HepG2 (cell line): ENCODE measurements at regions not wholly inside any gene's neighbourhood (a gene's known extent, or its start where the extent isn't known, plus 50 kb on each side); places are given as distances from the start of the nearest gene placed in this dataset.

ENCODE experiments used
- ATAC-seq: fragments of 200-7000 bp; cut with Tn5 transposase; 3 replicates; pipeline ENCODE4 v1.9.1; 2020; ENCODE audit warnings: mild to moderate bottlenecking, moderate library complexity
- BruUV-seq: library from RNA; stranded (reverse); fragments of 400-500 nt; replicated peaks from 2 replicates; lab custom pipeline; 2021; lab: Mats Ljungman, UMichigan
- CTCF ChIA-PET: fragments of 300-600 bp; formaldehyde crosslinking; extraction: SDS; loops from one replicate; lab custom pipeline; 2021; ENCODE audit warnings: low total read pairs, inconsistent platforms, low intra/inter-chr PET ratio; lab: Yijun Ruan, JAX
- POLR2A ChIA-PET: fragments of 350-600 bp; sonication (Branson Sonifier 250); formaldehyde crosslinking; loops from one replicate; lab custom pipeline; 2020; ENCODE audit warnings: antibody characterized with exemption, inconsistent platforms; lab: Yijun Ruan, JAX
- DNase-seq: peaks from one replicate; pipeline ENCODE4 v3.0.0-alpha.2; 2015; ENCODE audit warnings: low spot score
- FAIRE-seq: peaks from 3 replicates; lab custom pipeline; 2011; peaks lifted over from hg19 to GRCh38; lab: Jason Lieb, UNC
- H2AFZ ChIP-seq: one replicate; pipeline ENCODE4 v1.6.1; 2011; ENCODE audit warnings: low read length, inconsistent platforms
- H3K27ac ChIP-seq: fragments of 300-600 bp; 3 replicates; pipeline ENCODE4 v1.8.0; 2011; ENCODE audit warnings: mixed run types, mild to moderate bottlenecking, mixed read lengths, low read length, inconsistent platforms; ENCODE audit not compliant: insufficient read depth; ENCODE audit errors: extremely low read length
- H3K27me3 ChIP-seq, 2 experiments: fragments of 200-600 bp in 1 of 2; 2 replicates in 1 of 2; 3 replicates in 1 of 2; pipeline versions ENCODE4 v1.6.0 to v1.8.0; 2011; ENCODE audit warnings: low read length in 2 of 2, mild to moderate bottlenecking in 2 of 2, moderate library complexity in 2 of 2, inconsistent platforms in 1 of 2; ENCODE audit not compliant: insufficient read depth in 2 of 2, control insufficient read depth in 1 of 2
- H3K36me3 ChIP-seq, 2 experiments: fragments of 200-600 bp in 1 of 2; replicated peaks in 1 of 2; 2 replicates in 1 of 2; 3 replicates in 1 of 2; pipeline versions ENCODE4 v1.5.1 to v1.8.0; 2011; ENCODE audit warnings: low read length in 2 of 2, inconsistent platforms in 1 of 2; ENCODE audit not compliant: insufficient read depth in 2 of 2, control insufficient read depth in 1 of 2
- H3K4me1 ChIP-seq: 2 replicates; pipeline ENCODE4 v1.5.1; 2012; ENCODE audit warnings: low read length, inconsistent platforms; ENCODE audit not compliant: insufficient read depth
- H3K4me2 ChIP-seq: 2 replicates; pipeline ENCODE4 v1.6.0; 2011; ENCODE audit warnings: low read depth, low read length, inconsistent platforms
- H3K4me3 ChIP-seq, 3 experiments: fragments of 200-600 bp in 1 of 3; sonication (generic), shearing (Covaris generic) in 1 of 3; replicated peaks in 1 of 3; 2 replicates each; pipeline ENCODE4 v1.5.1; 2011 to 2016; ENCODE audit warnings: low read length in 3 of 3, inconsistent platforms in 2 of 3, low read depth in 2 of 3, mild to moderate bottlenecking in 2 of 3, control low read depth in 1 of 3, mixed read lengths in 1 of 3; ENCODE audit not compliant: insufficient read depth in 1 of 3
- H3K79me2 ChIP-seq: one replicate; pipeline ENCODE4 v1.6.1; 2011; ENCODE audit warnings: low read length, inconsistent platforms; ENCODE audit not compliant: insufficient read depth
- H3K9ac ChIP-seq: 2 replicates; pipeline ENCODE4 v1.6.0; 2011; ENCODE audit warnings: mild to moderate bottlenecking, low read depth, low read length, inconsistent platforms; ENCODE audit not compliant: insufficient read depth
- H3K9me3 ChIP-seq: 2 replicates; pipeline ENCODE4 v1.5.1; 2012; ENCODE audit warnings: mild to moderate bottlenecking, low read length
- H4K20me1 ChIP-seq: 2 replicates; pipeline ENCODE4 v1.6.0; 2011; ENCODE audit warnings: inconsistent platforms, mild to moderate bottlenecking, low read length, moderate library complexity; ENCODE audit not compliant: insufficient read depth
- CEBPG ChIP-seq: IDR thresholded peaks from 2 replicates; pipeline ENCODE4 v1.6.1; 2016
- FOXO4 ChIP-seq: sonication (generic); formaldehyde crosslinking; conservative IDR thresholded peaks from 2 replicates; pipeline ENCODE4 v1.8.1; 2023; ENCODE audit warnings: missing genetic modification reagents
- IRX3 ChIP-seq: sonication (generic); formaldehyde crosslinking; IDR thresholded peaks from 2 replicates; pipeline ENCODE4 v1.8.1; 2023; ENCODE audit warnings: mild to moderate bottlenecking, low read depth, missing genetic modification reagents, borderline replicate concordance
- PAXIP1 ChIP-seq: sonication (generic); formaldehyde crosslinking; conservative IDR thresholded peaks from 2 replicates; pipeline ENCODE4 v1.4.0; 2020; ENCODE audit warnings: mild to moderate bottlenecking, missing genetic modification reagents, moderate library complexity
- RFXAP ChIP-seq: sonication (generic); formaldehyde crosslinking; IDR thresholded peaks from 2 replicates; pipeline ENCODE4 v1.4.0; 2020; ENCODE audit warnings: missing genetic modification reagents, borderline replicate concordance
- SOX13 ChIP-seq, 3 experiments: fragments of 450-650 bp in 1 of 3; sonication (generic) in 1 of 3; formaldehyde crosslinking in 1 of 3; IDR thresholded peaks in 2 of 3; conservative IDR thresholded peaks in 1 of 3; 2 replicates each; pipeline versions ENCODE4 v1.5.0 to v1.6.1; 2016 to 2020; ENCODE audit warnings: antibody characterized with exemption in 1 of 3, mild to moderate bottlenecking in 1 of 3, missing compliant biosample characterization in 1 of 3, missing genetic modification reagents in 1 of 3, moderate library complexity in 1 of 3
- ZC3H4 ChIP-seq: sonication (generic); formaldehyde crosslinking; IDR thresholded peaks from 2 replicates; pipeline ENCODE4 v1.4.0; 2020; ENCODE audit warnings: missing genetic modification reagents, borderline replicate concordance
- ZNF281 ChIP-seq: sonication (generic); formaldehyde crosslinking; IDR thresholded peaks from 2 replicates; pipeline ENCODE4 v1.4.0; 2020; ENCODE audit warnings: missing genetic modification reagents, borderline replicate concordance
- WGBS: methylation state at CpG from one replicate; pipeline ENCODE4 v1.1.6; 2017; ENCODE audit warnings: low lambda C conversion rate; 5-methylcytosine and 5-hydroxymethylcytosine counted together
- in situ Hi-C: cut with HindIII; loops from 2 replicates; pipeline ENCODE4 v1.10.0; 2017; ENCODE audit warnings: low pct_unique_long_range_greater_than_20kb; ENCODE audit not compliant: extremely low pct_ligation_motif_present
- intact Hi-C: fragments of 100-400 bp; cut with micrococcal nuclease; formaldehyde crosslinking; loops from one replicate; pipeline ENCODE4 v1.10.0; 2022; ENCODE audit not compliant: unreplicated experiment

GRCh38 chr5:96331681-96332361, 101.2 kb downstream of the PCSK1 start (continued):
- TF ChIP-seq PAXIP1 (peak; percentile 56), IRX3 (no peak), RFXAP (CRISPR knock-in tag) (no peak), SOX13 (IDR thresholded peaks at IDR 0.05) (no peak), SOX13 (CRISPR knock-in tag; conservative IDR thresholded peaks at IDR 0.05 in 1 of 2, IDR thresholded peaks at IDR 0.05 in 1 of 2) (0 out of 4 replicates have a peak, but pooled peaks of 1 of the 2 experiments have one; percentile 32)

- Histone ChIP-seq H3K27ac (no peak overlapping the region), H4K20me1 (no peaks in the 10 kb centered on the region), H3K4me1 (peaks cover 43% of the 10 kb centered on the region), H3K36me3 (no peaks in the 10 kb centered on the region), H3K27me3 (no peaks in the 10 kb centered on the region), H3K79me2 (no peaks in the 10 kb centered on the region), H3K4me3 (no peak overlapping the region), H3K4me2 (no peak overlapping the region), H2AFZ (no peak overlapping the region), H3K9ac (no peak overlapping the region), H3K9me3 (no peaks in the 10 kb centered on the region)
- WGBS: 86% methylated on average over 3 of the region's 3 CpGs
- in situ Hi-C loops (loop anchor here (10.0 to 25.0 kb wide), 2 partner anchors 366 to 694 kb away; partner anchors contain the start of genes ELL2 and RFESD), intact Hi-C loops (loop anchor here (5.0 to 10.0 kb wide), 2 partner anchors 34 to 436 kb away; no protein-coding TSS in a partner anchor)
- BruUV-seq: no TSS peak
- FAIRE-seq: no peak
- ChIA-PET POLR2A (no interaction called here), CTCF (no interaction called here)
- no peak for ATAC-seq
- TF ChIP-seq CEBPG (CRISPR knock-in tag) (0 out of 2 replicates have a peak, but pooled peaks have one; percentile 13), FOXO4 (0 out of 2 replicates have a peak, but pooled peaks have one; percentile 19), ZNF281 (CRISPR knock-in tag) (peak; percentile 26; the same call in 1 of the 2 replicates), ZC3H4 (CRISPR knock-in tag) (no peak)
- DNase-seq: no peak
Observed at GRCh38 chr5:96331210-96331609, 101.8 kb downstream of the PCSK1 start.
